DND-41 (cell line): ENCODE measurements at regions not wholly inside any gene's neighbourhood (a gene's known extent, or its start where the extent isn't known, plus 50 kb on each side); places are given as distances from the start of the nearest gene placed in this dataset.

Source experiments
- CTCF ChIP-seq: IDR thresholded peaks from 2 replicates; pipeline ENCODE4 v1.5.1; 2012; ENCODE audit warnings: borderline replicate concordance, low read length, moderate library complexity, mild to moderate bottlenecking; ENCODE audit not compliant: poor library complexity, severe bottlenecking; ENCODE audit errors: extremely low read depth
- EZH2 ChIP-seq: IDR thresholded peaks from 3 replicates; pipeline ENCODE4 v1.6.1; 2012; ENCODE audit warnings: borderline replicate concordance, low read depth, mild to moderate bottlenecking, moderate library complexity, low read length, inconsistent platforms; ENCODE audit not compliant: severe bottlenecking

GRCh38 chr1:172931761-172932160, 119.0 kb downstream of the TNFSF18 start:
- TF ChIP-seq CTCF (no peak), EZH2 (no peak)
